ENCODE measurements at regions not wholly inside any gene's neighbourhood (a gene's known extent, or its start where the extent isn't known, plus 50 kb on each side); places are given as distances from the start of the nearest gene placed in this dataset.

DNA sequence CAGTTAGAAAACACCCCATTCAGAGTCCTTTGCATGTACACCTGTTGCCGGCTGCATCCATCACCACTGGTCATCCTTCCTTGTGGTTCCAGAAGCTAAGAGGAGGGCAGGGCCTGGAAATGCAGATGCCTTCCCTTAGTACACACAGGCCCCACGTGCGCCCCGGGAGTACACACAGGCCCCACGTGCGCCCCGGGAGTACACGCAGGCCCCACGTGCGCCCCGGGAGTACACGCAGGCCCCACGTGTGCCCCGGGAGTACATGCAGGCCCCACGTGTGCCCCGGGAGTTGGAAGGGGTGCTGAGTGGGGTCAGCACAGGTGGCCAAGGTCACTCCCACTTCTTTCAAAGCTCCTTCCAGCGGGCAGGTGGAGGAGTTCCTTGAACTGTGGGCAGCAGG, 1141.9 kb downstream of the BRD1 start:
- no peak for DNase-seq

GRCh38 chr22:48683640-48684039, 1144.0 kb downstream of the BRD1 start:
- no peak for DNase-seq

- DNase-seq, result no peak
These were observed 1145.2 kb downstream of the BRD1 start for GRCh38 chr22:48682504-48682903.

DNA sequence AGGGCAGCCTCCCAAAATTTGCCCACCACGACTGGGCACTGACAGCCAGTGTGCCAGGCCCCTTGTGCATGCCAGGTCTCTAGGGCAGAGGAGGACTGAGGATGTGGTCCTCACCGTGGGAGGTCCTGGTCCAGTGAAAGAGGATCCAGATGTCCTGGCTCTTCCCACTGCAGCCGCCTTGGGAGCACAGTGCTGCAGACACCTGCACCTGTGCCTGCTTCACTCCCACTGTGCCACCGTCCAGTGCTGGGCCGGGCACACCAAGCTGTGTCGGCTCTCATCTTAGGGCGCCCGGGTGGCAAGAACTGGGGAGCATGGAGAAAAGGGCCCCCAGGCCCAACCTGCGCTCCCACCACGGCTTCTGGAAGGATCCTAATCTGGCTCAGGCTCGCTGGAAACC, 1147.1 kb downstream of the BRD1 start:
- no peak for DNase-seq

GRCh38 chr22:48679656-48680555, 1147.8 kb downstream of the BRD1 start:
- no peak for DNase-seq

DNA sequence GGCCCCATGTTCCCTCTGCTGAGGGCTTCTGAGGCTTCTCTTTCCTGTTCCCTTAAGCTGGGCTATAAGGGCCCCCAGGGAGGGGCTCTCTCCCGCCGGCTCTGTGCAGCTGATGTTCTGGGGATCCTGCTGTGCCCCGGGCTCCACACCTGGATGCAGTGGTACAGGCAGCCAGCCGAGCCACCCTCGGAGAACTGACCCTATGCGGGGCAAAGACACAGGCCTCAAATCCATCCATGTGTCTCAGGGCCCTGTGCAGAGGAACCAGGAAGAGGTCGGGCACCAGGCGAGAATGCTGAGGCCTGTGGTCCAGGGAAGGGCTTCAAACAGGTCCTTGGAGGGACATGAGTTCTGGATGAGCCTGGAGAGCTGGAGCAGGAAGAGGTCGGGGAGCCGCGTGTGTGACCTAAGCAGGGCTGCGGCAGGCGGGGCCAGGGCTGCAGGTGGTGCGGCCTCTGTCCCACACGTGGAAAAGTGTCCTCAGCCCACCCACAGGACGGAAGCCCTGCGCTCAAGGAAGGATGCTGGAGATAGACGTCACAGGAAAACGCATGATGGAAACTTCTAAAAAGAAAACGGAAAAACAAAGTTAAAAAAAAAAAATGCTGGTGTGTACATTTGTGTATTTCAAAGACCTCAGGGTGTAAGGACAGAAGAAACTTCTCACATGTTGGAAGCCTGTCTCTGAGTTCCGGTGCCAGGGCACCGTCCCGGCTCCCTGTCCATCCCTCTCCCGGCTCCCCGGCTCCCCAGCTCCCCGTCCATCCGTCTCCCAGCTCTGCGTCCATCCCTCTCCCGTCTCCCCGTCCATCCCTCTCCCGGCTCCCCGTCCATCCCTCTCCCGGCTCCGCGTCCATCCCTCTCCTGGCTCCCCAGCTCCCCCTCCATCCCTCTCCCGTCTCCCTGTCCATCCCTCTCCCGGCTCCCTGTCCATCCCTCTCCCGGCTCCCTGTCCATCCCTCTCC, 1149.2 kb downstream of the BRD1 start:
- DNase-seq, result no peak

- DNase-seq, result no peak
These were observed 1150.1 kb downstream of the BRD1 start for GRCh38 chr22:48677621-48678020.

DNA sequence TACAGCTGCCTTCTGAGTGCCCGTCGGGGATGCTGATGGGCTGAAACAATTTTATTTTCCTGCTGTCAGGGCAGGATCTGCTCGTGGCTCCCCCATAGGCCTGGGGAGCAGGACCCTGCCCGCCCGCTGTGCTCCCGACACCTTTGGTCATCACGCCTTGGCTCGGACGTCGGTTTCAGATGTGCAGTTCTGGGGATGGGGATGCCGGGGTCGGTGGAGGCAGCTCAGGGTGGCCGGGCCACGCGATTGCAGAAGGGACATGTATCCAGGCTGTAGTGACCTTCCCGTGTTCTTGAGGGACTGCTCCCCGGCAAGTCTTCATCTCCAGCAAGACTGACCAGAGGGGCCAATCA, 1150.5 kb downstream of the BRD1 start:
- no peak for DNase-seq

DNA sequence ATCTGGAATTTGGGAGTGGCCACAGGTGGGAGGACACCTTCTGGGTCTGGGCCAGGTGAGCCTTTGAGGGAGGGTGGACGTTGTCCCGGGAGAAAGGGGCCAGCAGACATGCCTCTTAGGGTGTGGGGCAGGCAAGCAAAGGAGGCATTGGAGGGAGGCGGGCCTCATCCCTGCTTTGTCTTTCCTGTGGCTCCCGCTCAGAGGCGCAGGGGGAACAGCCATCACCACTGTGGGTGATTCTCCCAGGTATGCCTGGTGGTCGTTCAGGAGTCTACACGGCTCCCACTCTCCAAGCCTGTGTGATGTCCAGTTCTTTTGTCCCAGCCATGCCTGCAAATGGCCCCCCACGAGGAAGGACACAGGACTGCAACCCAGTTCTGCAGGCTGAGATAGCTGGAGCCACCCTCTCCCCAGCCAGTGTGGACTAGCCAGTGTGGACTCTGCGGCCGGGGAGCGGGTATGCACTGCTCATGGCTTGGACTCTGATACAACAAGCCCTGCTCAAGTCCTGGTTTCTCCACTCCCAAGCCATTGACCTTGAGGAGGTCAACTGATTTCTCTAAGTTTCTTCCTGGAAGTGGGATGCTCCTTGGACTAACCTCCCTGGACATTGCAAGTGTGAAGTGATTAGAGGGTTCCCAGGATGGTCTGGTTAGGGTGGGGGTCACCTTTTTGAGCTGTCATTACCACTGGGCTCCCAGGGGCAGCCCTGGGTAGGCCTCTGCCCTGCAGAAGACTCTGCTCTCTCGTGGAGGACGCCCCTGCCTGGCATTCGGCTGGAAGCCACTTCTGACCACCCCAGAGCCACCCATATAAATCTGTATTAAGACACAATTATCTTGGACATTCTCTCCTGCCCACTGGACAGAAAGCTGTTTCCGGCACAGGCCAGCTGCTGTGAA, 1151.2 kb downstream of the BRD1 start:
- no peak for DNase-seq

DNA sequence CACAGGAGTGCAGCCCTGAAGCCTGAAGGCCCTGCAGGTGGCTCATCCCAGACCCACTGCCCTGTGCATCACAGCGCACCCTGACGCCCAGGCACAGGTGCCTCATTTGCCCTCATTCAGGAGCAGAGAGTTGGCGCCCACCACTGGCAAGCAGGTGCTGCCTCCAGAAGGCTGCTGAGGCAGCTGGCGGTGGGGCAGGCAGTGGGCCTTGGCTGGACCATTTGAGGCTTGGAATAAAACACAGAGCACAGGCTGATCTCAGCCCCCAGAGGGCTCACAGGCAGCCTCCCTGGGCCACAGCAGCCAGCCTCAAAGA, 1151.9 kb downstream of the BRD1 start:
- DNase-seq, result no peak

DNA sequence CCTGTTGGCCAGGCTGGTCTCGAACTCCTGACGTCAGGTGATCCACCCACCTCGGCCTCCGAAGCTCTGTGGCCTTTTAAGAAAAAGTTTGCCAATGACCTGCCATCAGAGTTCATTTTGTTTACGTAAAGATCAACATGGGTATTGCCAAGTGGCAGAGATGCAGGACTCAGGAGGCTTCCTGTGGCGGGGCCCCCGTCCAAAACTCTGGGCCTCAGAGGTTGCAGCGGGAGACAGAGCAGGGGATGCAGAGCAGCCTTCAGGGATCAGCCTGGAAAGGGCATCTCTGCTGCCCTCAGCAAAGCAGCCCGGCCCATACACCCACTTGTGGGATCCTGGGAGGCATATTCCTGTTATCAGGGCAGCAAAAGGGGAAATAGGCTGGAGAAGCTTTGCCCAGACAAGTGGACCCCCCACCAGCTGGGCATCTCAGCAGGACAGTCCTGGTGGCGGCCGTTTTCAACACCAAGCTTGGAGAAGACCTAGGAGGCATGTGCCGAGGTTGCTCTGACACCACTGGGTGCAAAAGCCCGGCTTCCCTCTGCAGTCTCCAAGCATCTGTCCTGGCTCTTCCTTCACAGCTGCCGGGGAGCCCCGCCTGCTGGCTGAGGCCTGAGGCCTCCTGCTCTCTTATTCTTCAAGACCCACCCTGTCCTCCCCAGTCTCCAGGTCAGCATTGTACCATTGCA, 1152.4 kb downstream of the BRD1 start:
- no peak for DNase-seq

DNA sequence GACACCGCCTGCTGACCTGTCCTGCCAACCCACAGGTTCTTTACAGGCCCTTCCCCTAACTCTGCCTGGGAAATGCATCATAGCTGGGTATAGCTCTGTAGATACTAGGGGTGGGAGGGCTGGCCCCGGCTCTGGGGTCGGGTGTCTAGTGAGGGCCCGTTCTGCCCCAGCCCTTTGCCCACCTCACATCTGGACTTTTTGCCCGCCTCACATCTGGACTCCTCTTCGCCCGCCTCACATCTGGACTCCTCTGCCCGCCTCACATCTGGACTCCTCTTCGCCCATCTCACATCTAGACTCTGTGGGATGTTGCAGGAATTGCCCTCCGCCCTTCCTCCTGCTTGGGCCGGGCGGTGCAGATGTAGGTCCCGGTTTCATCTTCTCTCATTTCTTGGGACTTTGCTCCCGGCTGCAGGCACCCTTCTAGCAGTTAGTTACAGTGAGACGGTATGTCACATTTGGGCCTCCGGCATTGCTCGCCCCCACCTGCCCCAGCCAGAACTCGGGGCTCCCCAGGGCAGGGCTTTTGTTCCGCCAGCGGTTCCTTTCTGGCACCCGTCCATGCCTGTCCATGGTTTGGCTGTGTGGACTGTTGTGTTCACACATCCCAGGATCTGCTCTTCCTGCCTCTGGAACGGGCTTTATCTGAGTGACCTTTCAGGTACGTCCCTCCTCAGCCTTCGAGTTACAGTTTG, 1153.7 kb downstream of the BRD1 start:
- no peak for DNase-seq

DNA sequence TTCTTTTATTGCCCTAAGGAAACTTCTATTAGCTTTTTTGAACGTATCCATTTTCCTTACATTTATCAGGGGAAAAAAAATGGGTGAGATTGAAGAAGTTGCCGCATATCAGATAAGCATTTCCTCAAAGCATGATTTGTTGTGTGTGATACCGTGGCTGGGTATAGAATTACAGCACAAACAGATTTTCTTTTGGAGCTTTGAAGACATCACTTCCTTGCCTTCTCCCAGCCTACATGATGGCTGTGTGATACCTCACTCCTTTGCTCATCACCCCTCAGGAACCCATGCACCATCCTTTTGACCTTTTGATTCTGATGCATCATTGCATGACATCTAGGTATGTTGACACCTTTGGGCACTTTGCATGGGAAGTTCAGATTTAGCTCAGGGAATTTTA, 1155.3 kb downstream of the BRD1 start:
- no peak for DNase-seq

- no peak for DNase-seq
These were observed 1156.9 kb downstream of the BRD1 start for GRCh38 chr22:48670731-48671130.

GRCh38 chr22:48669986-48670716, 1157.5 kb downstream of the BRD1 start:
- DNase-seq, result no peak

GRCh38 chr22:48669226-48669625, 1158.4 kb downstream of the BRD1 start:
- no peak for DNase-seq

DNA sequence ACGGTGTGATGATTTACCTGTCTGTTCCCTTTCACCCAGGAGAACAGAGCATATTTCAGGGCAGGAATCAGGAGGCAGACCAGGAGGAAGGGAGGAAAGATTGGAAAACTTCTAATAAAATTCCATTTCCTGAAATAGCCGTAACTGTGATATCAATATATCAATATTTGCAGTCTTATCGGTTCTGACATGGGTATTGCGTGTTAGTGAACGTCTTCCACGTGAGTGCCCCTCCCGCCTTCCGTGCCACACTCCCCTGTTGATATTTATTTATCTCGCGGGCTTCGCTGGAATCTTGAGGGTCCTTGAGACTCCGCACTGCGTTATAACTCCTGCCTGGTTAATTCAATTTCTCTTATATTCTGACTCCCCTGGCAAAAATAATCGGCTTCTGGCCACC, 1160.4 kb downstream of the BRD1 start:
- DNase-seq, result no peak

DNA sequence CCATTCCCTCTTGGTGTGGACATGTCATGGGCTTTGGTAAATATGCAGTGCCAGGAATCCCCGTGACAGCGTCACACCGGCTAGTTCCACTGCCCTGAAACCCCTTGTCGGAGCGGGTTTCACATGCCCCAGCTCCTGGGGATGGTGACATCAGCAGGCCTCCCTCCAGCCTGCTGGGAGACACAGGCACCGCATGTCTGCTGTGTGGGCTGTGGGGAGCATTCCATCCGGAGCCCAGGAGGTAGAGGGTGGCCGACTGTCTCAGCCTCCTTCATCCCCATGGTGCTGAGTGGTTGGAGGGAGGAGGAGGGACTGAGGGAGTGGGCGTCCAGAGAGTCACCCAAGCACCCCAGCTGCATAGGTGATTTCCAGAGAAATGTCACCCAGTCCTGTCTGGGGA, 1161.1 kb downstream of the BRD1 start:
- DNase-seq, result no peak

DNA sequence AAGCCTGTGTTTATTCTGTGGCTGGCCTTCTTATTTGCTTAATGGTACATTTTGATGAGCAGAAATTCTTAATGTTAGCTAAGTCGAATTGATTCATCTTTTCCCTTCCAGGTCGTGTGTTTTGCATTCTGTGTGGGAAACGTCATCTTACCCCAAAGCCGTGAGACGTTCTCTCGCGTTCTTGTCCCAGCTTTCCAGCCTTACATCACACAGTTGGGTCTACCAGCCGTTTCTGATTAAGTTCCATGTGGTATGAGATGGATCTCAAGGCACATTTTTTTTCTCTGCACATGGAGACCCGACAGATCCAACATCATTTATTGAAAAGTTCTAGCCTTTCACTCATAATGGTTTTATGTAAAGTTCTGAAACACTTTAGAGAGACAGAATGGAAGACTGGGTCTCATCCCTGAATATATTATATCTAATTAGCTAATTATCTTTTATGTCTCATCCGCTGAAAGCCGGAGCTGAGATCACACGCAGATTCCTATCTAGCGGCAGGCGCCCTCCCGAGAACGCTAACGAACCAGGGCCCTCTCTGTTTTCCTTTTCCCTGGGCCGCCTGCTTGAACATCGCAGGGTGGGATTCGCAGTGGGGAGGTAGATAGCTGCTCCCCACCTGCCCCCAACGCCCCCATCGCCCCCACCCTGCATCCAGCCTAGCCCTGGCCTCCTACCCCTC, 1162.2 kb downstream of the BRD1 start:
- DNase-seq, result no peak

DNA sequence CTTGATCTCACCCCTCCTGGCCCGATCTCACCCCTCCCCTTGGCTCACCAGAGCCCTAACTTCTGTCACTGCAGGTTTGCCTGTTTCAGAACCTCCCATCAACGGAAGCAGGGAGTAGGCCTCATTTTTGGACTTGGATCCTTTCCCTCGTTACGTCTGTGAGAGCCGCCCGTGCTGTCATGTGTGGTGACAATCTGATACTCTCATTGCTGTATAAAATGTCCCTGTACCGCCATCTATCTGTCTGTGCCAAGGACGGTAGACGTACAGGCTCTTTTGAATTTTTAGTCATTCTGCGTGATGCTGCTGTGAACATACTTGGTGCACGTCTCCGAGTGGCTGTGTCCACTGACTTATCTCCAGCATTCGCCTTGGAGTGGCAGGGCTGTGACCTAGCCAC, 1163.1 kb downstream of the BRD1 start:
- DNase-seq, result no peak

All from GOT3 (cell line).